ENCODE measurements at regions not wholly inside any gene's neighbourhood (a gene's known extent, or its start where the extent isn't known, plus 50 kb on each side); places are given as distances from the start of the nearest gene placed in this dataset.
"Not testable (repeated sequence)": the region's sequence is repeated elsewhere in the genome, so short reads cannot be mapped to it uniquely, and the experiment has no call there.

DNA sequence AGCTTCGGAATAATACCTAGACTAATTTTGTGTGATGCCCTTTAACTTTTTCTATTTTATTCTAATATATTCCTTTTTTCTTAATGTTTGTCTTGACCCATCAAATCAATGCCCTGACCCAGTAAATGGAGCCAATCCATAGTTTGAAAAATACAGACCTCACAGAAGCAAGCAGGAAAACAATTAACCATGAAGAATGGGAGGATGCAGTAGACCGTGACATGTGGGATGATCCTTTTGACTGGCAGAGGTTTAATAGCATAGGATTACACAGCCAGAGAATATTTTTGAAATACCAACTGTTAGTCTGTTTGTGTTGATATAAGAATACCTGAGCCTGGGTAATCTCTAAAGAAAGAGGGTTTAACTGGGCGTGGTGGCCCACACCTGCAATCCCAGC lies 142.6 kb upstream of the NEBL start:
- Mint-ChIP-seq H3K36me3 (ENCODE audit: low read depth) (no peaks in the 10 kb centered on the region), H3K4me3 (no peak overlapping the region), H3K27me3 (no peaks in the 10 kb centered on the region), H3K27ac (no peak overlapping the region), H3K4me1 (ENCODE audit: low read depth) (no peaks in the 10 kb centered on the region), H3K9me3 (peaks cover 8% of the 10 kb centered on the region)
- intact Hi-C loops (cut with micrococcal nuclease): no loop called here

DNA sequence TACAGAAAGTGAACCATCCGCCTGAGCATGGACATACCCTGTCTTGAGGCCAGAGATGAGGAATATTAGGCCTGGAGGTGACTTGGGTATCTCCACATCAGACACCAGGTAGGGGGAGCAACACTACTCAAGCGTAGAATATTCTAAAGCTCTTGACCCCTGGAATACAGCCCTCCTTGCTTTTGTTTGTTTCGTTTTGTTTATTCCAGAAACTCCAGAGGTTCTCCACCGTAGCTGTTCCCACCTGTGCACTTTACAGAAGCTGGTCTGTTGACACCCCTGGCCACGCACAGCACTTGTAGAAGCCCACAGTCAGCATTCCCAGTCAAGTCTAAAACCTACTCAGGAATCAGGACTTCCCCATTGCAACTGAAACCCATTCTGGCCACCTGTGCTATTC lies 139.6 kb upstream of the NEBL start:
- Mint-ChIP-seq H3K4me3 (no peak overlapping the region), H3K9me3 (peaks cover 8% of the 10 kb centered on the region), H3K36me3 (ENCODE audit: low read depth) (no peaks in the 10 kb centered on the region), H3K27ac (no peak overlapping the region), H3K27me3 (no peaks in the 10 kb centered on the region), H3K4me1 (ENCODE audit: low read depth) (no peaks in the 10 kb centered on the region)
- intact Hi-C loops (cut with micrococcal nuclease): no loop called here

DNA sequence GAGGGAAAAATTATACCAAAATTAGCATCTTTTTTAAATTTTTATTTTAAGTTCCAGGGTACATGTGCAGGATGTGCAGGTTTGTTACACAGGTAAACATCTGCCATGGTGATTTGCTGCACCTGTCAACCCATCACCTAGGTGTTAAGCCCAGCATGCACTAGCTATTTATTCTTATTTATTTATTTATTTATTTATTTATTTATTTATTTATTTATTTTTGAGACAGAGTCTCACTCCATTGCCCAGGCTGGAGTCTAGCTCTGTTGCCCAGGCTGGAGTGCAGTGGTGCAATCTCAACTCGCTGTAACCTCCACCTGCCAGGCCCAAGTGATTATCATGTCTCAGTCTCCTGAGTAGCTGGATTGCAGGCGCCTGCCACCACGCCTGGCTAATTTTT lies 137.7 kb upstream of the NEBL start:
- intact Hi-C loops (cut with micrococcal nuclease); H3K4me3 Mint-ChIP-seq; H3K27ac Mint-ChIP-seq; H3K27me3 Mint-ChIP-seq; H3K4me1 Mint-ChIP-seq (ENCODE audit: low read depth); H3K36me3 Mint-ChIP-seq (ENCODE audit: low read depth): not testable (repeated sequence)
- H3K9me3 Mint-ChIP-seq: peaks cover 16% of the 10 kb centered on the region

DNA sequence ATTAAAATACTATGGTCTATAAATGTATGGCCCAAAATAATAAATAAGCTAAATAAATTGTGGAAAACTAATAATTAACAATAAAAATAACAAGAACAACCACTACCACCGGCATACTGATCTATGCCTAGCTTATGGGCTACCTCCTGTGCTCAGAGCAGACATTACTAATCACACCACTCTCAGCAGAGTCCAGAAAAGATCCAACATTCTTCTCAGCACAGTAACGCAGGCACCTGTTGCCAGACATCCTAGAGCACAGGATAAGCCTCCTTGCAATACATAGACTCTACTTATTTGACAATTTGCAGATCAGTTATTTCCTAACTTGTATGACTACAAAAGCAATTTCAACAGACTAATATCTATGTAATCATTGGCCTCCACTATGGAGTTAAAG lies 137.1 kb upstream of the NEBL start:
- Mint-ChIP-seq H3K36me3 (ENCODE audit: low read depth) (no peaks in the 10 kb centered on the region), H3K4me1 (ENCODE audit: low read depth) (no peaks in the 10 kb centered on the region), H3K9me3 (peaks cover 22% of the 10 kb centered on the region), H3K27ac (no peak overlapping the region), H3K4me3 (no peak overlapping the region), H3K27me3 (no peaks in the 10 kb centered on the region)
- intact Hi-C loops (cut with micrococcal nuclease): no loop called here

GRCh38 chr10:21032587-21033319 lies 135.6 kb upstream of the NEBL start:
- Mint-ChIP-seq H3K27ac (no peak overlapping the region), H3K4me3 (no peak overlapping the region), H3K4me1 (ENCODE audit: low read depth) (no peaks in the 10 kb centered on the region), H3K36me3 (ENCODE audit: low read depth) (no peaks in the 10 kb centered on the region), H3K9me3 (peaks cover 25% of the 10 kb centered on the region), H3K27me3 (no peaks in the 10 kb centered on the region)
- intact Hi-C loops (cut with micrococcal nuclease): no loop called here

DNA sequence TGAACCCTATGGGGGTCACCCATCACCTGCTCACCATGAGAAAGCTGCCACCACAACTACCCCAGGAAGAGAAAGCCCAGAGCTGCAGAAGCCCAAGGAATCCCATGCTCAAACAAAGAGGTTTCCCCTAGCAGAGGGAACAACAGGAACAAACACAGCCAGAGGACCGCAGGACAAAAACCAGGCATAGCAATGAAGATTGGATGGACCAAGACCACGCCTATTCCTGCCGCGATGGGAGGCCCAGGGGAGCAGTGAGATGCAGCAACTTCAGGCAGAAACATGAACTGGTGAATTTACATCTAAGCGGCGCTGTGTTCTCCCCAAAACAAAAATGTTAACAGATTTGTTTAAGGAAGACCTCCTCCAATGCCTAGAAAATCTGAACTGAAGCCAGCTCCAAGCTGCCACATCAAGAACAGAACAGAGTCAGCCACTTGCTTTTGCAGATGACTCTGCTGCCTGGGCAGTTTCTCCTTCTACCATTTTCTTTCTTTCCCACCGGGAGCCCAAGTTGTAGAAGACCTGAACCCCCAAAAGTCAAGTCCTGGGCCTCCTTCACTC lies 134.2 kb upstream of the NEBL start:
- Mint-ChIP-seq H3K27ac (no peak overlapping the region), H3K4me1 (ENCODE audit: low read depth) (no peaks in the 10 kb centered on the region), H3K27me3 (no peaks in the 10 kb centered on the region), H3K9me3 (peaks cover 25% of the 10 kb centered on the region), H3K36me3 (ENCODE audit: low read depth) (no peaks in the 10 kb centered on the region), H3K4me3 (no peak overlapping the region)
- intact Hi-C loops (cut with micrococcal nuclease): no loop called here

GRCh38 chr10:21030091-21030490 lies 133.0 kb upstream of the NEBL start:
- Mint-ChIP-seq H3K9me3 (peaks cover 25% of the 10 kb centered on the region), H3K4me3 (no peak overlapping the region), H3K27ac (no peak overlapping the region), H3K27me3 (no peaks in the 10 kb centered on the region), H3K36me3 (ENCODE audit: low read depth) (no peaks in the 10 kb centered on the region), H3K4me1 (ENCODE audit: low read depth) (no peaks in the 10 kb centered on the region)
- intact Hi-C loops (cut with micrococcal nuclease): no loop called here

- H3K4me3 Mint-ChIP-seq: no peak overlapping the region
- no peaks in the 10 kb centered on the region for H3K36me3 Mint-ChIP-seq (ENCODE audit: low read depth)
- H3K4me1 Mint-ChIP-seq (ENCODE audit: low read depth): no peaks in the 10 kb centered on the region
- peaks cover 9% of the 10 kb centered on the region for H3K9me3 Mint-ChIP-seq
- no peaks in the 10 kb centered on the region for H3K27me3 Mint-ChIP-seq
- H3K27ac Mint-ChIP-seq: no peak overlapping the region
- intact Hi-C loops (cut with micrococcal nuclease): no loop called here
Measured at GRCh38 chr10:21022821-21023220, 125.7 kb upstream of the NEBL start.

GRCh38 chr10:21021843-21022594 lies 124.9 kb upstream of the NEBL start:
- intact Hi-C loops (cut with micrococcal nuclease): no loop called here
- Mint-ChIP-seq H3K4me1 (ENCODE audit: low read depth) (no peaks in the 10 kb centered on the region), H3K27me3 (no peaks in the 10 kb centered on the region), H3K36me3 (ENCODE audit: low read depth) (no peaks in the 10 kb centered on the region), H3K9me3 (peaks cover 9% of the 10 kb centered on the region), H3K4me3 (no peak overlapping the region), H3K27ac (no peak overlapping the region)

DNA sequence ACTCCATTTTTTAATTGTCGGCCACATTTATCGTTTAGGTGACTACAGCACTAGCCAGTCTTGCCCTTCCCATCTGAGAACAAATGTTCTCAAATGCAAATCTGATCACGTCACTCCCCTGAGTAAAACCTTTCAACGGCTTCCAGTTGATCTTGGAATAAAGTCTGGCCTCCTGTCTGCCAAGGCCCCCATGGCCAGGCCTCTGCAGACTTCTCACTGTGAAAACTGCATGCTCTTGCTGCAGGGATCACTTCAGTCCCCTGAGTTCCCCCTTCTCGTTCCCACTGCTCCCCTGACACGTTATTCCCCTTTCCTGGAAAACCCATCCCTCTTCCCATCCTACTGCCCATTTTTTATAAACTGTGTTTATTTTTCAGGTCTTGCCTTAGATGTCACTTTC lies 124.1 kb upstream of the NEBL start:
- H3K27ac Mint-ChIP-seq: no peak overlapping the region
- no peaks in the 10 kb centered on the region for H3K27me3 Mint-ChIP-seq
- peaks cover 9% of the 10 kb centered on the region for H3K9me3 Mint-ChIP-seq
- H3K4me3 Mint-ChIP-seq: no peak overlapping the region
- H3K36me3 Mint-ChIP-seq (ENCODE audit: low read depth): no peaks in the 10 kb centered on the region
- intact Hi-C loops (cut with micrococcal nuclease): no loop called here
- no peaks in the 10 kb centered on the region for H3K4me1 Mint-ChIP-seq (ENCODE audit: low read depth)

- Mint-ChIP-seq H3K4me3 (no peak overlapping the region), H3K9me3 (peaks cover 9% of the 10 kb centered on the region), H3K4me1 (ENCODE audit: low read depth) (no peaks in the 10 kb centered on the region), H3K36me3 (ENCODE audit: low read depth) (no peaks in the 10 kb centered on the region), H3K27ac (no peak overlapping the region), H3K27me3 (no peaks in the 10 kb centered on the region)
- intact Hi-C loops (cut with micrococcal nuclease): no loop called here
Measured at GRCh38 chr10:21020545-21020944, 123.4 kb upstream of the NEBL start.

- no peaks in the 10 kb centered on the region for H3K4me1 Mint-ChIP-seq (ENCODE audit: low read depth)
- H3K4me3 Mint-ChIP-seq: no peak overlapping the region
- H3K27me3 Mint-ChIP-seq: no peaks in the 10 kb centered on the region
- H3K9me3 Mint-ChIP-seq: peaks cover 9% of the 10 kb centered on the region
- intact Hi-C loops (cut with micrococcal nuclease): no loop called here
- H3K36me3 Mint-ChIP-seq (ENCODE audit: low read depth): no peaks in the 10 kb centered on the region
- H3K27ac Mint-ChIP-seq: no peak overlapping the region
Measured at GRCh38 chr10:21019436-21019835, 122.3 kb upstream of the NEBL start.

- no peak overlapping the region for H3K4me3 Mint-ChIP-seq
Measured at GRCh38 chr10:21015851-21016250, 118.7 kb upstream of the NEBL start.

DNA sequence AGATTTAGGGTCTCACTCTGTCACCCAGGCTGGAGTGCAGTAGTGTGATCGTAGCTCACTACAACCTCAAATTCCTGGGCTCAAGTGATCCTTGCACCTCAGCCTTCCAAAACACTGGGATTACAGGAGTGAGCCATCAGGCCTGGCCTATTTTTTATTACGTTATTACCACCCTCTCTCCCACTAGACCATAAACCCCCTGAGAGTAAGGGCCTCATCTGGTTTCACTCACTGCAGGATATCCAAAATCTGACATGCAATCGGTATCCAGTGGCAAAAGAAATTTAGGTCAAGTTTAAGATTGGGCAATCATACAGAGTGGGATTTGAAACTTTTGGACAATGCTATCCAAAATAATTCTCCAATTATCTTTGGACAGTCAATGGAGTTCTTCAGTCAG lies 117.0 kb upstream of the NEBL start:
- Mint-ChIP-seq H3K9me3 (no peaks in the 10 kb centered on the region), H3K27me3 (no peaks in the 10 kb centered on the region), H3K36me3 (ENCODE audit: low read depth) (no peaks in the 10 kb centered on the region), H3K27ac (no peak overlapping the region), H3K4me3 (no peak overlapping the region), H3K4me1 (ENCODE audit: low read depth) (no peaks in the 10 kb centered on the region)
- intact Hi-C loops (cut with micrococcal nuclease): no loop called here

More at GRCh38 chr10:21015851-21016250, 118.7 kb upstream of the NEBL start:
- Mint-ChIP-seq H3K4me1 (ENCODE audit: low read depth) (no peaks in the 10 kb centered on the region), H3K27me3 (no peaks in the 10 kb centered on the region), H3K9me3 (peaks cover 8% of the 10 kb centered on the region), H3K27ac (no peak overlapping the region), H3K36me3 (ENCODE audit: low read depth) (no peaks in the 10 kb centered on the region)
- intact Hi-C loops (cut with micrococcal nuclease): no loop called here

Data from dendritic cell treated with granulocyte-macrophage colony-stimulating factor and Interleukin-4, amounts not matched to agents 40 ng/mL and 50 ng/mL, for 4 days (primary cell).